Bronchial epithelial cell (primary cell): ENCODE measurements at regions not wholly inside any gene's neighbourhood (a gene's known extent, or its start where the extent isn't known, plus 50 kb on each side); places are given as distances from the start of the nearest gene placed in this dataset.
A peak's percentile ranks its signal among the peaks of the same experiment; 100 is the strongest.

ENCODE experiments used
- DNase-seq: peaks from one replicate; pipeline ENCODE4 v3.0.0-alpha.2; 2010; ENCODE audit warnings: low read depth
- FAIRE-seq: peaks from 2 replicates; lab custom pipeline; 2011; peaks lifted over from hg19 to GRCh38; lab: Jason Lieb, UNC
- H3K27me3 ChIP-seq: 2 replicates; pipeline ENCODE4 v1.5.1; 2011; ENCODE audit warnings: low read length; ENCODE audit not compliant: control insufficient read depth, insufficient read depth
- H3K36me3 ChIP-seq: 2 replicates; pipeline ENCODE4 v1.5.1; 2011; ENCODE audit warnings: low read length; ENCODE audit not compliant: control insufficient read depth, insufficient read depth
- H3K4me3 ChIP-seq: 2 replicates; pipeline ENCODE4 v1.5.1; 2011; ENCODE audit warnings: mild to moderate bottlenecking, low read depth, low read length, control low read depth
- TF ChIP-seq, protein P1 (sequence below): IDR thresholded peaks from 2 replicates; pipeline ENCODE4 v1.5.1; 2011; ENCODE audit warnings: mild to moderate bottlenecking, moderate library complexity, low read length, control low read depth, inconsistent platforms; ENCODE audit not compliant: insufficient read depth, severe bottlenecking

DNA sequence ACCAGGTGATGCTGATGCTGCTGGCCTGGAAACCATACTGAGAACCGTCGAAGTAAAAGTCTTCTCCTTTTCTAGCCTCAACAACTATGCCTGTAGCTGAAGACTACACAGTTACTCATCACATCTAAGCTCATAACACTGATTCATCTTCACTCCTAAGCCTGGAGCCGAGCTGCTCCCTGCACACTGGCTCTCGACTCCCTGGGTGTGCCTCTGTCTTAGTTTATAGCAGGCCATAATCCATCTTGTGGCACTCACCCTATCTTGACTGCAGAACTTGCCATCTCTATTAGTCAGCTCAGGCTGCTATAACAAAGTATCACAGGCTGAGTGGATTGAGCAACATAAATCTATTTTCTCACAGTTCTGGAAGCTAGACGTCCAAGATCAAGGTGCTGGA, 191.0 kb downstream of the UNC5CL start:
- Histone ChIP-seq H3K36me3 (no peaks in the 10 kb centered on the region), H3K27me3 (no peaks in the 10 kb centered on the region), H3K4me3 (no peak overlapping the region)
- TF ChIP-seq, protein P1, sequence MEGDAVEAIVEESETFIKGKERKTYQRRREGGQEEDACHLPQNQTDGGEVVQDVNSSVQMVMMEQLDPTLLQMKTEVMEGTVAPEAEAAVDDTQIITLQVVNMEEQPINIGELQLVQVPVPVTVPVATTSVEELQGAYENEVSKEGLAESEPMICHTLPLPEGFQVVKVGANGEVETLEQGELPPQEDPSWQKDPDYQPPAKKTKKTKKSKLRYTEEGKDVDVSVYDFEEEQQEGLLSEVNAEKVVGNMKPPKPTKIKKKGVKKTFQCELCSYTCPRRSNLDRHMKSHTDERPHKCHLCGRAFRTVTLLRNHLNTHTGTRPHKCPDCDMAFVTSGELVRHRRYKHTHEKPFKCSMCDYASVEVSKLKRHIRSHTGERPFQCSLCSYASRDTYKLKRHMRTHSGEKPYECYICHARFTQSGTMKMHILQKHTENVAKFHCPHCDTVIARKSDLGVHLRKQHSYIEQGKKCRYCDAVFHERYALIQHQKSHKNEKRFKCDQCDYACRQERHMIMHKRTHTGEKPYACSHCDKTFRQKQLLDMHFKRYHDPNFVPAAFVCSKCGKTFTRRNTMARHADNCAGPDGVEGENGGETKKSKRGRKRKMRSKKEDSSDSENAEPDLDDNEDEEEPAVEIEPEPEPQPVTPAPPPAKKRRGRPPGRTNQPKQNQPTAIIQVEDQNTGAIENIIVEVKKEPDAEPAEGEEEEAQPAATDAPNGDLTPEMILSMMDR: no peak
- DNase-seq (peak; percentile 50), FAIRE-seq (no peak)

DNA sequence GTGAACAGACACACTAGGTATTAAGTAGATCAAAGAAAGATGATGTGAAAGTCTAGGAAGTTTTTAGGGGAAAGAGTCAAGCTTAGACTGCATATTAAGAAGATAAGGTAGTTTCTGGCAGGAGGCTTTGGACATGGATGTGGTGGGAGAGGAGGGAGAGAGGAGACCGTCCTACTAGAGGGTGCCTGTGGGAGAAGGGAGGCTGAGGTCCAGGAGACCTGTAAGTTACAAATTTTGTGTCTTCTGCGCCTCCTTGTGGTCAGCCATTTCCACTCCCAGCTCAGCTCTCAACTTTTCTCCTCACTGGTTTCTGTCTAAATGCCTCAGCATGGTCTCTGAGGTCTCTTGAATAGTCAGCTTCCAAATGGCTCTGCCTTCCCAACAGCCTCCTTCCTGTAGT, 193.5 kb downstream of the UNC5CL start:
- FAIRE-seq: no peak
- Histone ChIP-seq H3K27me3 (no peaks in the 10 kb centered on the region), H3K36me3 (no peaks in the 10 kb centered on the region), H3K4me3 (no peak overlapping the region)
- DNase-seq: peak; percentile 50
- TF ChIP-seq, protein P1: peak; percentile 84

DNA sequence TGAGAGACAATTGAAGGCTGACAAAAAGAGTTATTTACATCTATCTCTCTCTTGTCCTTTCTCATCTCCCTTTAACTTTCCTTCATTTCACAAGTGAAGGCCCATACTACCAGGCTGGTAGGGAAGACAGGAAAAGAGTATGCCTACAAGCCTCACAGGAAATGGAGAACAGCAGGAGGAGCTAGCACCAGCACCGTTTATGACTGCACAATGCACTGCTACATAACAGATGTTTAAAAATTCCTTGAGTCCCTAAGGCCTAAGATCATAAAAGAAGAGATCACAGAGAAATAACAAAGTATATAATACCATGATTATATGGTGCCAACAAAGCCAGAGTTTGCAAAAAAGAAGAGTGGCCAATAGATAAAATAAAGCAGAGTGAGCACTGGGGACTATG, 194.8 kb downstream of the UNC5CL start:
- TF ChIP-seq, protein P1: no peak
- FAIRE-seq: no peak

DNA sequence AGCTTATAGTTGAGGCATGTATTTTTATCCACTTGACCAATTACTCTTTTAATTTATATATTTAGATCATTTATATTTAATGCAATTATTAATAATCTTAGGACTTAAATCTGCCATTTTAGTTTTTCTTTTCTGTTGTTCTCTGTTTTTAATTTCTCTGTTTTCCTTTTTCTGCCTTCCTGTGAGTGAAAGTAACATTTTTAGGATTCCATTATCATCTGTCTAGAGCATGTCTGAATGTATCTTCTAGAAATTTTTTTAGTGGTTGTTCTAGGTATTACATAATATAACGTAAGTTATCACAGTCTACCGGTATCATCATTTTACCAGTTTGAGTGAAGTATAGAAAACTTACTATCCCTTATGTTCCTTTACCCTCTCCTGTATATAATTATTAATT, 197.3 kb downstream of the UNC5CL start:
- no peak for FAIRE-seq
- TF ChIP-seq, protein P1: no peak
- no peak for DNase-seq
- no peaks in the 10 kb centered on the region for H3K36me3 ChIP-seq
- H3K27me3 ChIP-seq: no peaks in the 10 kb centered on the region
- no peak overlapping the region for H3K4me3 ChIP-seq

More for the DNA sequence above, 194.8 kb downstream of the UNC5CL start:
- DNase-seq: no peak
- no peak overlapping the region for H3K4me3 ChIP-seq
- H3K27me3 ChIP-seq: no peaks in the 10 kb centered on the region
- H3K36me3 ChIP-seq: no peaks in the 10 kb centered on the region

DNA sequence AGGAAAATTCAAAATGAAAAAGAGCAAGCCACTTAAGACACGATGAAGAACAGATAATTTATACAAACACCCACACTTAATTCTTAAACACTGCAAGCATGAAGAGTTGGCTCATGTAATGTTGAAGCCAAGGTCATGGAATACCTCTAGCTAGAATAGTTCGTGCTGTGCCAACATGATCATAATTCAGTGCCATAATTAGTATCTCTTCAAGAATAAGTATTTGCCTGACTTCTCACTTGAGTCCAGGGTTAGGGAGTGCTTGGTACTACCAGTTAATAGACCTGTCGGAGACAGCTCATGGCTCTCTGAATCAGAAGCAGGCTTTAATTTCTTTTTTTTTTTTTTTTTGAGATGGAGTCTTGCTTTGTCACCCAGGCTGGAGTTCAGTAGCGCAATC, 206.3 kb downstream of the UNC5CL start:
- FAIRE-seq: no peak
- DNase-seq: no peak
- no peak overlapping the region for H3K4me3 ChIP-seq
- TF ChIP-seq, protein P1: no peak
- no peaks in the 10 kb centered on the region for H3K27me3 ChIP-seq
- no peaks in the 10 kb centered on the region for H3K36me3 ChIP-seq

DNA sequence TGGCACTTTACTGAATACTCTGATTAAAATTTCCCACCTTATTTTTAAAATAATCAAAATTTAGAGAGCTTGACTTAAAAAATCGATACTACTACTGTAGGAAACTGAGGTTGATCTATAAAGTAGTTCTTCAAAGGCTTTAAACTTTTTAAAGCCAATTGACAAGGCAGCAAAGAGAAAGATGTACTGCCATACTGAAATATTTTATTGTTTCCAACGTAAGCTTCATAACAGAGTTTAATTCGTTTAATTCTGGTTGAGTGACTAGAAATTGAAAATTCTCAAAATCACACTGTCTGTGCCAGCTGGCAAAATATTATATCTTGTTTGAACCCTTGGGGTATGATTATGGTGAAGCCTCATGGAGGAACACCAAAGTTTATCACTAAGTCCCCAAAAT, 207.6 kb downstream of the UNC5CL start:
- Histone ChIP-seq H3K36me3 (no peaks in the 10 kb centered on the region), H3K27me3 (no peaks in the 10 kb centered on the region), H3K4me3 (no peak overlapping the region)
- DNase-seq (no peak), FAIRE-seq (no peak)
- TF ChIP-seq, protein P1: no peak
